ENCODE measurements at regions not wholly inside any gene's neighbourhood (a gene's known extent, or its start where the extent isn't known, plus 50 kb on each side); places are given as distances from the start of the nearest gene placed in this dataset.

GRCh38 chr22:48689206-48689605, 1138.5 kb downstream of the BRD1 start:
- TF ChIP-seq CTCF (IDR thresholded peaks at IDR 0.05), result no peak
- no peak for TF ChIP-seq POLR2A (IDR thresholded peaks at IDR 0.05)

All from heart left ventricle (tissue), 13 donors.